ENCODE measurements at regions not wholly inside any gene's neighbourhood (a gene's known extent, or its start where the extent isn't known, plus 50 kb on each side); places are given as distances from the start of the nearest gene placed in this dataset.

- WGBS, 2 experiments (ENCODE audit: extremely low coverage in 1 of 2, insufficient coverage in 1 of 2, insufficient read length in 1 of 2, insufficient replicate concordance in 2 of 2, low coverage in 1 of 2, low lambda C conversion rate in 2 of 2, missing lambda C conversion rate in 1 of 2), result 78% methylated on average over 1 of the region's 1 CpG; no CpG with 5 or more reads in 1 of the 2 experiments
- no peak overlapping the region for H2BK15ac ChIP-seq (ENCODE audit: low read length)
- H3K79me1 ChIP-seq (ENCODE audit: low read depth, low read length), result no peaks in the 10 kb centered on the region
- no peaks in the 10 kb centered on the region for H3K9me3 ChIP-seq (ENCODE audit: insufficient read depth in 2 of 2, low read depth in 1 of 2, low read length in 1 of 2)
- H3K79me2 ChIP-seq (ENCODE audit: control insufficient read depth in 1 of 2, insufficient read depth in 2 of 2, low read length in 2 of 2), result no peaks in the 10 kb centered on the region
- no peak overlapping the region for H2AFZ ChIP-seq (ENCODE audit: low read length)
- no peak overlapping the region for H3K9ac ChIP-seq (replicated peaks in 1 of 4; ENCODE audit: extremely low read depth in 1 of 4, low read depth in 3 of 4, low read length in 3 of 4)
- H2BK12ac ChIP-seq (ENCODE audit: low read depth, low read length), result no peak overlapping the region
- CTCF ChIA-PET (ENCODE audit: partially characterized antibody), result interaction anchor here (0.6 to 1.4 kb wide), 4 partner anchors 9 to 52 kb away, joined by 3 read pairs; no protein-coding TSS in a partner anchor
- H3K56ac ChIP-seq (replicated peaks; ENCODE audit: insufficient read length, low read depth, low read length), result no peak overlapping the region
- DNase-seq (ENCODE audit: low read depth in 1 of 2, low spot score in 2 of 2) (no peak), FAIRE-seq (no peak)
- H3K23me2 ChIP-seq (ENCODE audit: low read depth, low read length), result no peaks in the 10 kb centered on the region; the same call in 1 of the 2 replicates
- H3K27me3 ChIP-seq (replicated peaks in 1 of 4; ENCODE audit: control insufficient read depth in 3 of 4, extremely low read depth in 1 of 4, insufficient read depth in 3 of 4, low read length in 3 of 4), result no peaks in the 10 kb centered on the region
- no peak overlapping the region for H3K4me2 ChIP-seq (ENCODE audit: insufficient read depth in 1 of 2, low read depth in 2 of 2, low read length in 2 of 2)
- H3K18ac ChIP-seq (ENCODE audit: extremely low read depth, low read length), result no peak overlapping the region
- no peak overlapping the region for H3K4ac ChIP-seq (replicated peaks; ENCODE audit: insufficient read length, low read depth, low read length)
- no peaks in the 10 kb centered on the region for H3K4me1 ChIP-seq (replicated peaks in 1 of 4; ENCODE audit: control insufficient read depth in 3 of 4, insufficient read depth in 4 of 4, low read length in 3 of 4)
- H2BK5ac ChIP-seq (ENCODE audit: low read depth, low read length), result no peak overlapping the region
- no peaks in the 10 kb centered on the region for H3K36me3 ChIP-seq (ENCODE audit: control insufficient read depth in 2 of 4, insufficient read depth in 4 of 4, low read length in 3 of 4)
- H3K23ac ChIP-seq (ENCODE audit: insufficient read length), result no peak overlapping the region
- no peak overlapping the region for H2BK120ac ChIP-seq (replicated peaks; ENCODE audit: low read depth, low read length)
- H3K27ac ChIP-seq (ENCODE audit: low read depth, low read length), result no peak overlapping the region
- no peaks in the 10 kb centered on the region for H4K20me1 ChIP-seq (replicated peaks in 1 of 2; ENCODE audit: control insufficient read depth in 1 of 2, insufficient read depth in 2 of 2, low read length in 2 of 2)
- POLR2A ChIA-PET (ENCODE audit: partially characterized antibody), result no interaction called here
- H4K91ac ChIP-seq (replicated peaks; ENCODE audit: insufficient read length, low read length), result no peak overlapping the region
- no peak overlapping the region for H3K4me3 ChIP-seq (ENCODE audit: extremely low read depth in 1 of 4, insufficient read depth in 2 of 4, low read depth in 3 of 4, low read length in 4 of 4)
- H2AK5ac ChIP-seq (ENCODE audit: low read depth, low read length), result no peak overlapping the region
- H3K14ac ChIP-seq (ENCODE audit: insufficient read length), result no peak overlapping the region
- no peak overlapping the region for H2BK20ac ChIP-seq (ENCODE audit: low read length)
- no peak overlapping the region for H4K8ac ChIP-seq (ENCODE audit: extremely low read depth, insufficient read depth, low read length)
- H4K5ac ChIP-seq (ENCODE audit: insufficient read length, low read depth, low read length), result no peak overlapping the region
- no peak for TF ChIP-seq SRF (IDR thresholded peaks at IDR 0.05; ENCODE audit: low read depth, low read length)
- no peak for TF ChIP-seq SP2 (IDR thresholded peaks at IDR 0.05; ENCODE audit: low read length)
- TF ChIP-seq USF2 (IDR thresholded peaks at IDR 0.05; ENCODE audit: low read length), result no peak
- TF ChIP-seq E2F6 (IDR thresholded peaks at IDR 0.05), result no peak
- TF ChIP-seq BACH1 (IDR thresholded peaks at IDR 0.05; ENCODE audit: low read length), result no peak
- no peak for TF ChIP-seq SAP30 (IDR thresholded peaks at IDR 0.05; ENCODE audit: insufficient read depth, insufficient replicate concordance, low read length)
- TF ChIP-seq KDM1A (IDR thresholded peaks at IDR 0.05; ENCODE audit: borderline replicate concordance, low read length), result no peak
- no peak for TF ChIP-seq PHF8 (conservative IDR thresholded peaks at IDR 0.05; ENCODE audit: low read depth, low read length)
- TF ChIP-seq RBBP5 (IDR thresholded peaks at IDR 0.05; ENCODE audit: borderline replicate concordance, low read depth, low read length), result no peak
- TF ChIP-seq SUZ12 (IDR thresholded peaks at IDR 0.05; ENCODE audit: low read length), result no peak
- no peak for TF ChIP-seq SIN3A (conservative IDR thresholded peaks at IDR 0.05 in 1 of 2, IDR thresholded peaks at IDR 0.05 in 1 of 2; ENCODE audit: low read depth in 1 of 2, low read length in 2 of 2)
These were observed 131.0 kb upstream of the OSMR start for GRCh38 chr5:38714703-38715355.

Data from H1 (cell line).